Epidermal melanocyte (primary cell): ENCODE measurements at regions not wholly inside any gene's neighbourhood (a gene's known extent, or its start where the extent isn't known, plus 50 kb on each side); places are given as distances from the start of the nearest gene placed in this dataset.
"Not testable (repeated sequence)": the region's sequence is repeated elsewhere in the genome, so short reads cannot be mapped to it uniquely, and the experiment has no call there.

ENCODE experiments used
- DNase-seq: peaks from one replicate; pipeline ENCODE4 v3.0.0; 2011; ENCODE audit warnings: low spot score; ENCODE audit not compliant: insufficient read length

- no peak for DNase-seq
These were observed 106.8 kb downstream of the MDH1 start for GRCh38 chr2:63695583-63695982.

DNA sequence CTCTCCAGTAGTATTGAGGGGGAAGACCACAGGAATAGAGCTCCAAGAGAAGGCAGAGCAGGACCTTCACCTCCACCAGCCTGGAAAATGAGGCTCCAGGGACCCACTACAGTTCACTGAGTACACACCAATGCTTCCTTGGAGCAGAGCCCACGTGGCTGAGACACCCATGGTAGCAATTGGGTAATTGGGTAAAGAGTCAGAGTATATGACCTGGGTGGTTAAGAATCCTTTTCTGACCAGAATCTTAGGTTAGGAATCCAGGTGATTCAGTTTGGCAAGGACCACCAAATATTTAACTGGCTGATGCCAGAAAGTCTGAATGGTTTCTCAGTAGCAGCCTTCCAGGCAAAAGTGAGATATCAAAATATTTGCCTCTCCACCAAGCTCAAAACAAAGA lies 107.7 kb downstream of the MDH1 start:
- DNase-seq: no peak

DNA sequence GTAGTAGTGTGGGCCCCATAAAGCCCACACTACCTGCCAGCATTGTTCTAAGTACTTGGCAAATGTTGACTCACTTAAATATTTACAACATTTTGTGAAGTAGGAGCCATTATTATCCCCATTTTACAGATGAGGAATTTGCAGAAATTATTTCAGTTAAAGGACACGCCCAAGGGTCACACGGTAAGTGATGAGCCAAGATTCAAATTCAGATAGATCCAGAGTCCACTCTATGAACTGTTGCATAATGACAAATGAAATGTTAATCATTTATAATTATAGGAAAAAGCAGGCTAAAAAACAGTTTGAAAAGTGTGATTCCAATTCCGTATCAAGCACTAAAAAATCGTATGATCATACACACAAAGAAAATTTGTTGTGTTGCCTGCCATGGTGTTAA lies 108.4 kb downstream of the MDH1 start:
- DNase-seq: no peak

GRCh38 chr2:63698786-63699548 lies 110.2 kb downstream of the MDH1 start:
- no peak for DNase-seq

DNA sequence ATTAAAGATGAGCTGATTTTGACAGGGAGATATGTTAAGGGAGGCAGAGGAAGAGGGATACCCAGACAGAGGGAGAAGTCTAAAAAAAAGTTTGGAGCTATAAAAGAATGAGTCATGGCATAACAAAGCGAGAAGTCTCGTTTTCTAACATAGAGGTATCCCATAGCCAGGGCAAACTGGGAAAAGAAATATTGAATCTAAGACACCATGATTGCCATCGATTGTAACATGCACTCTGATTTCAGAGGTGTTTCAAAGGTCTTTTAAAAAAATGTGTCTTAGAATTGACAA lies 110.7 kb downstream of the MDH1 start:
- DNase-seq: no peak

DNA sequence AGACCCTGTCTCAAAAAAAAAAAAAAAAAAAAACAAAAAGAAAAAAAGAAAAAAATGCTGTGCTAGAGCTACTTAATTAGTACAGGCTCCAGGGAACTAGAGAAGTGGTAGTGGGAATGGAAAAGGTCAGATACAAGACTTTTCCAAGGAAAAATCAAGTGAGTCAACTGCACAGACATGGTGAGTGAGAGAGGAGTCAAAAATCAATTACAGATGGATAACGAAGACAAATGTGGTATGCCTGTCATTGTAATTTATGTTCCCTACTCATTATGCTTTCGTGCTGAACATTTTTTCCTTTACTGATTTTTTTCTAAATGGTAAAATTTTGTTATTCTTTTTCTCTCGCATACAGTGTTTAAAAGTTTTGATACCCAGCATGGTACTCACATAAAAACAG lies 111.5 kb downstream of the MDH1 start:
- DNase-seq: no peak

DNA sequence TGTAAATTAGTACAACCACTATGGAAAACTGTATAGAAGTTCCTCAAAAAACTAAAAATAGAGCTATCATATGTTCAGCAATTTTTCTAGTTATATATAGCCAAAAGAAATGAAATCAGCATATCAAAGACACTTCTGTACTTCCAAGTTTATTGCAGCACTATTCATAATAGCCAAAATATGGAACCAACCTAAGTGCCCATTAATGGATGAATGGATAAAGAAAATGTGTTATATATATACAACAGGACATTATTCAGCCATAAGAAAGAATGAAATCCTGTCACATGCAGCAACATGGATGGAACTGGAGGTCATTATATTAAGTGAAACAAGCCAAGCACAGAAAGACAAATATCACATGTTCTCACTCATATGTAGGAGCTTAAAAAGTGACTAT lies 112.6 kb downstream of the MDH1 start:
- DNase-seq: no peak

DNA sequence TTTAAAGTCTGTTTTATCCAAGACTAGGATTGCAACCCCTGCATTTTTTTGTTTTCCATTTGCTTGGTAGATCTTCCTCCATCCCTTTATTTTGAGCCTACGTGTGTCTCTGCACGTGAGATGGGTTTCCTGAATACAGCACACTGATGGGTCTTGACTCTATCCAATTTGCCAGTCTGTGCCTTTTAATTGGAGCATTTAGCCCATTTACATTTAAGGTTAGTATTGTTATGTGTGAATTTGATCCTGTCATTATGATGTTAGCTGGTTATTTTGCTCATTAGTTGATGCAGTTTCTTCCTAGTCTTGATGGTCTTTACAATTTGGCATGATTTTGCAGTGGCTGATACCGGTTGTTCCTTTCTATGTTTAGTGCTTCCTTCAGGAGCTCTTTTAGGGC lies 117.3 kb downstream of the MDH1 start:
- DNase-seq: not testable (repeated sequence)

GRCh38 chr2:63710732-63711131 lies 122.0 kb downstream of the MDH1 start:
- no peak for DNase-seq

- DNase-seq: no peak
These were observed 124.0 kb downstream of the MDH1 start for GRCh38 chr2:63712748-63713147.

DNA sequence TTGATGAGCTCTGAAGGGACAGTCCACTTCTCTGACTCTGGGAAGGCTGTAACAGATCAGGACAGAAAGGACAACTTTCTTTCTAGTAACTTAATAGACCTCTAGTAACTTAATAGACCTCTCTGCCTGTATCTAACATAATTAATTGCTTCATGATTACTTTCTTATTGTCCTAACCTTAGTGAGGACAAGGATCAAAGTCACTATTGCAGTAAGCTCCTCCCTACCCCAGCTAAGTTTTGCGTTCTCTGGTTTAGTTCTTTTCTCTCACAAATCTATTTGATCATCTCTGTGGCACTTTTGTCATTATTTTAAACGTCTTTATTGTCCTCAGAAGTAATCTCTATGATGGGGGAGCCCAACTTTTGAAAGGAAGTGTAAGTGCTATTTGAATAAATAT lies 125.5 kb upstream of the UGP2 start:
- no peak for DNase-seq

GRCh38 chr2:63719052-63719451 lies 122.6 kb upstream of the UGP2 start:
- DNase-seq: no peak

DNA sequence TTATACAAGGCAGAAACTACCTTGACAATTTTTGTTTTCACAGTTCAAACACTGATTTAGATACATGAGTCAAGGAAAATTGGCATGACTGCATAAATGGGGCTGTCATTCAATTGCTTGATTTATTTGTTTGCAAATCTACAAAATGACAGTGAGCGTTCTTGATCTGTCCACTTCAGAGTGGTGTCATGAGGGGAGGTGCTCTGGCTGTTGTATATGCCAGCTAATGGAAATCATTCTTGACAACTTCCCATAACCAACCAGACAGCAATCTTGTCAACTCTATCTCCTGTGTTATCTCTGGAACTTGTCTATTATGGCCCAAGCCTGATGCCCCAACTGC lies 120.6 kb upstream of the UGP2 start:
- no peak for DNase-seq

DNA sequence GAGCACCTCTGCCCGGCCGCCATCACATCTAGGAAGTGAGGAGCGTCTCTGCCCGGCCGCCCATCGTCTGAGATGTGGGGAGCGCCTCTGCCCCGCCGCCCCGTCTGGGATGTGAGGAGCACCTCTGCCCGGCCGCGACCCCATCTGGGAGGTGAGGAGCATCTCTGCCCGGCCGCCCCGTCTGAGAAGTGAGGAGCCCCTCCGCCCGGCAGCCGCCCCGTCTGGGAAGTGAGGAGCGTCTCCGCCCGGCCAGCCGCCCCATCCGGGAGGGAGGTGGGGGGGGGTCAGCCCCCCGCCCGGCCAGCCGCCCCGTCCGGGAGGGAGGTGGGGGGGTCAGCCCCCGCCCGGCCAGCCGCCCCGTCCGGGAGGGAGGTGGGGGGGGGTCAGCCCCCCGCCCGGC lies 119.4 kb upstream of the UGP2 start:
- DNase-seq: not testable (repeated sequence)

DNA sequence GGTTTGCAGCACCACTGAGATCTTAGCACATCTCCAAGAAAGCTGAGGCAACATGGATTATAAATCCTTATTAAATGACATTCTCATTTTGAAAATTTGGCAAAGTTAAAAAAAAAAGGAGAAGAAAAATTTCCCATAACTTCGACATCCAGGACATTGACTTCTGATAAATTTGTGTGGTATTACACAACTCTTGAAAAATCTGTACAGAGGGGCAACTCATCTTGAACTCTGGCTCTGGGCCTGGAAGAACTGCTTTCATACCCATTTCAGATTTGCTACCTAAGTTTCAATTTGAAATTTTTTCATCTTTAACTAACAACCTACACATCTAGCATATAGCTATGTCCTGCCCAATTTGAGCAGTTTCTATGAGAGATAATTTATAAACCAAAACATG lies 118.0 kb upstream of the UGP2 start:
- no peak for DNase-seq

DNA sequence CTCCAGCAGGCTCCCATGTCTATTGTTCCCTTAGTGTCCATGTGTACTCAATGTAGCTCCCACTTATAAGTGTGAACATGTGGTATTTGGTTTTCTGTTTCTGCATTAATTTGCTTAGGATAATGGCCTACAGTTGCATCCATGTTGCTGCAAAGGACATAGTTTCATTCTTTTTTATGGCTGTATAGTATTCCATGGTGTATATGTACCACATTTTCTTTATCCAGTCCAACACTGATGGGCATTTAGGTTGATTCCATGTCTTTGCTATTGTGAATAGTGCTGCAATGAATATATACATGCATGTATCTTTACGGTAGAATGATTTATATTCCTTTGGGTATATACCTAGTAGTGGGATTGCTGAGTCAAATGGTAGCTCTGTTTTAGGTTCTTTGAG lies 116.5 kb upstream of the UGP2 start:
- not testable (repeated sequence) for DNase-seq

DNA sequence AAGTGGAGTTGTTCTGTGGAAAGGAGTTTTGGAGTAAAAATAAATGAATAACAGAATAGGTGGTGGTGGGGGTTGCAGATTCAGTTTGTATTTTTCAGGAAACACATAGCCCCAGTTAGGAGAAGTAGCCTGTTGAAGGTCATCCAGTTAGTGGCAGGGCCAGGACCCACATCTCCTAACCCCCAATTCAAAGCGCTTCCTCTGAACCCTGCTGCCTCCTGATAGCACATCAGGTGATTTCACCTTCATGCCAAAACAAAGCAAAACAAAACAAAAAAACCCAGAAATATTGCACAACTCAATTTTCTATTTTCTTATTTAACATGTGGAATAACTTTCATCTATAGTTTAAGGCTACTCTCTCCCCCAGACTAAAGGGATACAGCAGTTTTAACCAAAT lies 112.3 kb upstream of the UGP2 start:
- no peak for DNase-seq

DNA sequence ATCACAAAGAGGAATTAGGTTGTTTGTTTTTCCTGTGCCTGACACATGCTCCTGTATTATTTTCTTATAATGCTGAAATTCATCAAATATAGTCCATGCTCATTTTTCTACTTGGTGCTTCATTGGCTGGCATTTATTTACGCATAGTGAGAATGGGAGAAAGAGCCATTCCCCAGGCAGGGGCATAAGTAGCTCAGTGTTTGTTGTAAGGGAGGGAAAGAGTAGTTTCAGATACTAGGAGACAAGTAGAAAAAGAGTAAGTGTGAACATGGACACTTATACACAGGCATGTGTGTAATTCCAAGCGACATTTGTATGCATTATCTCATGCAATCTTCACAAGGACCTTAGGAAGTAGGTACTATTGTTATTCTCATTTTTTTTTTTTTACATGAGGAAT lies 111.9 kb upstream of the UGP2 start:
- DNase-seq: no peak

- no peak for DNase-seq
These were observed 107.2 kb upstream of the UGP2 start for GRCh38 chr2:63734510-63734909.

DNA sequence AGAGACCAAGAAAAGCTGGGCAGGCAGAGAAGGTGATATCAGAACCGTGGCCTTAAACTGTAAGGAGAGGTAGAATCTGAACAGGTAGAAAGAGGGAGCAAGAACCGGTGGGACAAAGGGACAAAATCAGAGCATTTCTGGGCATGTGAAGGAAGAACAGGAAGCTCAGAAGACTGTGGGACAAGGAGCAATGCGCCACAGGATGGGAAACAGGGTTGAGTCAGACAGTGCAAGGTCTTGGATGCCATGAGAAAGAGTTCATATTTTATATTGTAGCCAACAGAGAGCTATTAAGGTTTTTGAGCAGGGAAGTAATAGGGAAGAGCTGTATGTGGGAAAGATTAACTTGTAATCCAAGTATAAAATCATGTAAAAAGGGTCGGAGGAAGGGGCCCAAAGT lies 106.4 kb upstream of the UGP2 start:
- DNase-seq: no peak

DNA sequence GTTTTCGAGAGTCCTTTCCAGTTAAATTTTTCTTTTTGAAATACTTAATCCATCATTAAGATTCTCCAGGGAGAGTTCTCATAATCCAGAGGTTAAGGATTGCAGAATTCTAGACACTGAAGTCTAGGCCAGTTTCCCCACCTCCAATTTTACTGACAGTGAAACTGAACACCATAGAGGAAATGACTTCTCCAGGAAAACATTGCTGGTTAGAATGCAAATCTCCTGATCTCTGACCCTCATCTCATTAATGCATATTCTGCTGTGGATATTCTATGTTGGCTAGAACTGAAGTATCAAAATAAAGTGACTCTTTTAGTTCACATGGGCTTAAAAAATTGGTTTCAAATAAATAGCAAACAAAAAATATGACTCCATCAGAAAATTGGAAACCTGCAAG lies 105.8 kb upstream of the UGP2 start:
- no peak for DNase-seq

DNA sequence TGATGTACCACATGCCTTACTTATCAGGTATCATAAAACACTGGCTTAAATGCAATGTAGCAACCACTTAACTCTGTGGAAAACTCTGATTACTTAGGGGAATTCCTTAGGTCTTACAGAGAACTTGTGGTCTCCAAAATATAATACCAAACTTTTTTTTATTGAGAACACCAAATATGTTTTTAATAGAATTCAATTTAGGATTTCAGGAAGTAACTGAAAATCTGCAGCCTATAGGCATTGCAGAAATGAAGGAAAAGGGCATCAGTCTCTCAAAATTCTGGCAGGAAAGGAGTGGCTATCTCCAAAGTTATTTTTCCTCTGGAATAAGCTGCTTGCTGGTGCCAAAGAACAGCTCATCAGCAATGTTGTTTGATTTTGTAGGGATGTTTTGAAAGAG lies 105.3 kb upstream of the UGP2 start:
- DNase-seq: no peak

GRCh38 chr2:63737081-63737751 lies 104.5 kb upstream of the UGP2 start:
- no peak for DNase-seq

DNA sequence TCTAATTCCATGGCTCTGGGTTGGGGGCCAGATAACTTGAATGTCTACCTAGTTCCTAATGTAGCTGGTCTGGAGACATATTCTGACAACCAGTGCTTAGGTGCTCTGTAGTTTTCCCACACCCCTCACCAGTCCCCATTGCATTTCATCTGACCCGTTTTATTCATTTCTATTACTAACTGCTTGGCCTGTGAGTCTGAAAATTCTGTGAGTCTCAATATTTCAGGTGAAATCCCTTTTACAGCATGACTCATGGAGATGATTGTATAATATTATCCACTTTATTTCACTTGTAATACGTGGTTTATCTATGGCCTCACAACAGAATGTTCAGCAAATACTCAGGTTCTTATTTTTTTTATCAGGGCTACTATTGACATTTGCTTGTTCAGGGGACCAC lies 103.7 kb upstream of the UGP2 start:
- no peak for DNase-seq
